GM21515 (cell line): ENCODE measurements at regions not wholly inside any gene's neighbourhood (a gene's known extent, or its start where the extent isn't known, plus 50 kb on each side); places are given as distances from the start of the nearest gene placed in this dataset.

Experiments used
- ATAC-seq: cut with Tn5 transposase; IDR thresholded peaks from one replicate; pipeline ENCODE4 v1.9.1; 2021; ENCODE audit not compliant: unreplicated experiment

DNA sequence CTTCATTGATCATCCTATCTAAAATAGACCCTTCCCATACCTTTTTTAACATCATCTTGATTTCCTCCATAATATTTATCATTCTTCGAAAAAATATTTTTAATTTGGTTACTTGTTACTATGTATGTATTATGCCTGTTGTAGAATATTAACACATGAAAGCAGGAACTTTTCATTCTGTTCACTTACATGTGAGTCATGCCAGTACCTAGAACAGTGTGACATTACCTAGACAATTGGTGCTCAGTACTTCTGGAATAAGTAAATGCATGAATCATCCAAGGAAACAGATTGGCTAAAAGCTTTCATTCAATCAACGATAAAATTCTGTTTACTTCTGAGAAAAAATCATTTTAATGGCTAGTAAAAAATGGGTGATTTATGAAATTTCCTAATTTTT lies 76.4 kb downstream of the CXXC4 start:
- no peak for ATAC-seq

DNA sequence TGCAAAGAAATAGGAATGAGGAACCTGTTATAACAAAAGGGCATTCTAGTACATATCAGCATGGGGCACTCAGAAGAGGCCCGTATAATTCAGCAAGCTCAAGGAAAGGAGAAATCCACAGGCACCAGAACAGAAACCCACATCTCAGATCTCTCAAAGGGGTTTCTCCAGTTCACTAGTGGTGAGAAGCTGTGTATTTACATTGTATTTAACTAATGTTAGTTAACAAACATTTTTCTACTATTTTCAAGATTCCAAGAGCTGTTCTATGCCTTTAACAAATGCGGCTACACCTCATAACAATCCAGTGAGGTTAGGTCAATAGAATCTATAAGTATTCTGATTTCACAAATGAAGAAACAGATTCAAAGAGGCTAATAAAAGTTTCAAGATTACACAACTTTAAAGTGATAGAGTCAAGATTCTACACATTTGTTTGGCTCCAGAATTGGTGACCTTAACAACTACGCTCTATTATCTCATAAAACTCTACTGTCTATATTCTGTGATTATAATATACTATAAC lies 77.3 kb downstream of the CXXC4 start:
- no peak for ATAC-seq

DNA sequence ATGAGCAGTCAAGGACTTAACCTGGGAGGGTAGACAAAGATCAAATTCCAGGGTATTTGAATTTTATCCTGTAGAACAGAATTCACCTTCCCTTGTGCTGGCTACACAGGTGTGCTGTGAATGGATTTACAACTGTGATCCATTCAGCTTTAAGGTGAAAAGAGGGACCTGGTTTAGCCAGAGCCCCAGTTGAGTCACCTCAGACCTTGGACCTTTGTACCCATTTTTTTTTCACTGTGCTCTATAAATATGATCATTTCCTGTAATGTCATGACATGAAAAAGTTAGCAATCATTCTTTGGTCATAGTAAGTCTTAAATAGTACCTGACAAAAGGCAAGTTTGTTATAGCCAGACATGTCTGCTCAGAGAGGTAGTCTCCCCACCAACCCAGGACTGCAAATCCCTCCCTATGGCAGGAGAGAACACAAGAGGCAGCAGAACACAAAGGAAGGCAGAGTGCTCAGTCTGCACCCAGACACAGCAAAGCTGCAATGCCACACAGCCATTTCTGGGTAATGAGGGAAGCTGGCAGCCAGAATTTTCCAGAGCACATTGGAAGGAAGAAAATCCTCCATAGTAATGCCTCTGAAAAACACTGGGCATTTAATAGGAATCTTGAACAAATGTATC lies 77.9 kb downstream of the CXXC4 start:
- no peak for ATAC-seq

DNA sequence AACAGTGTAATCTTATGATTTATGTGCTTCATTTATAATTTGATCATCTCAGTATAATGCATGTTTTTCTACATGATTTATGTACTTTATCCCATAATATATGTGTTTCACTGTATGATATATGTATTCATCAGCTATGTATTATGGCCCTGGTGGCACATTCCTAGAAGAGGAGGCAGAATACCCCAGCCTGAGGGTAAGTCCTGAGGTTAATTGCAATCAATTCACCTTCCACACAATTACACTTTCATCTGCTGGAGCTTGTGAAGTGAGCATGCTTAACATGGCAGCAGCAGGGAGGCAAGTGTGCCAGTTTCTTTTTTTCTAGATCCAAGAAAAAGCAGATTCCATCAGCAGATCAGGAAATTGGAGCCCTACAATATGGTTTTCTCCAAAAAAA lies 81.2 kb downstream of the CXXC4 start:
- no peak for ATAC-seq

DNA sequence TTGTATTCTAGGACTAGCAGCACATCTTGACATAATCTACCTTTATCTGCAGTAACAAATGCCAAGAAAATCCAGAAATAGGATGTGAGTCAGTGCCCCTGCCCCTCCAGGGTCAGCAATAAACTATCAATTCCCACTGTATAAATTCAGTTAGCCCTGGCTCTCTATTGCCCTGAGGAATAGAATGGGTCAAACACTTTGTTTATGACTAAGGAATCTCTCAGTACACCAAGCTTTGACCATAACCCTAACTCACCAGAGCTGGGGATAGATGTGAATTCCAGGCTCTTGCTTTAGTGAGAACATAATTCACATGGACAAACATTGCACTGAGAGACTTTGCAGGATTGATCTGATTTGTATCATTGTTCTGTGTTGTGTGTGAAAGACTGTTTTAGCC lies 82.3 kb downstream of the CXXC4 start:
- ATAC-seq, result no peak

DNA sequence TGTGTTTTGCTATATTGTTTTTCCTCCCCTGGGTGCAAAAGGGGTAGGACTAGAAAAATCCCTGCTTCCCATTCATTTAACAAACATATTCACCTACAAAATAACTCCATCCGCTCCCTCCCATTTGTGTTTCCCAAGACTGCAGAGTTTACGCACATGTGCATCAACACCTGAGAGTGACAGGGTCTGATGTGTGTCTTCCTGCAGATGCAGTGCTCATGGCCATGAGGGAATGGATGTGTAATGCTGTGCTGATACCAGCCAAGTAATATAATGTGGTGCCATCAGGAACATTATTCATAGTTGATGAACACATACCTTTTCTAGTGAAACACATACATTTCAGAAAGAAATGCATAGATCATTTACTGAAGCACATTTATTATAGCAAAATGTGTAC lies 83.2 kb downstream of the CXXC4 start:
- ATAC-seq, result no peak

DNA sequence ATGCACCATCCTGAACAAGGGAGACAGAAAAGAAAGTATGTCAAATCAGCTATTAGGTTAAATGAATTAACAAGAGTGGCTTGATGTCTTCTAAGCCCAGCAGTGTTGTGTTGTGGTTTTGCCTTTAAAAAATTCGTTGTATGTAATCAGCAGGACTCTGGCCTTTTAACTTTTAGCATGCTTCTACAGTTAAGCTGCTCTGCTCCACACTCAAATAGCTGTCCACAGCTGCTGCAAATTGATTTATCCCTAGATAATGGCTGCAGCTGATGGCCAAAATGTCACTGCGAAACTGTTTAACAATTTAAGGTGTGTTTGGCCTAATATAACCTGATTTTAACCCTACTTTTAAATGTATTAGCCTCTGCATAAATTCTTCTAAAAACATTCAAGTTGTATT lies 85.8 kb downstream of the CXXC4 start:
- no peak for ATAC-seq

DNA sequence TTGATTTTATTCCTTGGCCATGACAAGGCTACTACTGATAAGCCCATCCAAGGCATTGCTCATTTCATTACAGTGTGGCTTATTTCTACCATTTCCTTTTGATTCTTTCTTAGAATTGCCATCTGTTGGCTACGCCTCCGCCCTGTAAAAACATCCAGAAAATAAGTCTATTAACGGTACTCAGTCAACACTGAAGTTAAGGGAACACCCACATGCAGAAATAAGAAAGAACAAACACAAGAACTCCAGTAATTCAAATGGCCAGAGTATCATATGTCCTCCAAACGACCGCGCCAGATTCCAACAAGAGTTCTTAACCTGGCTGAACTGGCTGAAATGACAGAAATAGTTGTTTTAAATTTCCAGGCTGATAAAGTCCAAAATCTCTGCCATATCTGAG lies 90.3 kb downstream of the CXXC4 start:
- ATAC-seq, result no peak

DNA sequence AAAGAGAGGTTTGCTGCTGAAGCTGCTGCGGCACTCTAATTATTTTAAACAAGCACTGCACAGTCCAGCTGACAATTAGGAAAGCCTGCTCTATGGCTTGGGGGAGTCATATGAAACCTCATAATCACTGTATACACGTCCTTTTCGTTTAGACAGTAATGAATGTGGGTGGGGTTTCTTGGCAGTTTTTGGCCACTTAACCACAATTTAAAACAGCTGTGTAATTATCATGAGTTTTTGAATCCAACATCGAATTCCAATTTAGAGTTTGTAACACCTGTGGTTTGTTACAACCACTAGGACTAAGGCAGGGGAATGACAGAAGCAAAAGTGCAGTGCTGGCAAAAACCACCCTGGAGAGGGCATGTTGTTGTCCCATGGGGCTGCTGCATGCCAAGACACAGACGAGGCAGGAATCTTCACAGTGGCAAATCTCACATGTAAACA lies 99.5 kb downstream of the CXXC4 start:
- ATAC-seq, result no peak

DNA sequence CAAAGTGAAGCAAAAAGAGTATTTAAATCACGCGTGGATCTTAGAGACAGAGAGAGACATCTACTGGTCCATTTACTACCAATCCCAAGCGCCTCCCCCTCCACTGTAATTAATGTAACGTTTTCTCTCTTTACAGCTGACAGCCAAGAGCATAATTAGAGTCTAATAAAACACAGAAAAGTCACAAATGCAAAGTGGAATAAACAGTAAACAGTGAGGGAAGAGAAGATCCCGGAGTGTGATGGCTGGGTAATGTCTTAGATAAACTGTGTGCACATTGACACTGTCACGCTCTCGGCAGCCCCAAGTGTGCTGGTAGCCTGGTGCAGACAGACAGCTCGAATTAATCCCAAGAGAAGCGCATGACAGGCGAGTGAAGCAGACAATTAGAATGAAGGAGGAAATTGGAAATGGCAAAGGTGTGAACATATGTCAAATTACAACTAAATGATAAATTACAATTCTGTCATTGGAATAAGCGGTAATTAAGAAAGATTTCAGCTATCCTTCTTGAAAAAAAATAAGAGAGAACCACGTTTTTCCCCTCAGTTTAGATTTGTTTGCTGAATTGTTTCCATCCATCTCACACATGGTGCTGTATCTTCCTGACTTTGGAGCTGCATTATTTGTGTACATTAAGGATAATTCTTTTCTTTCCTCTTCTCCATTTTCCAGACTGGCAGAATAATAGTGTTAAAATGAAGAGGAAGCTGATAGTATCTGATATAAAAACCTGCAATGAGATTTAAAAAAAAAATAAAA lies 100.1 kb downstream of the CXXC4 start:
- no peak for ATAC-seq

DNA sequence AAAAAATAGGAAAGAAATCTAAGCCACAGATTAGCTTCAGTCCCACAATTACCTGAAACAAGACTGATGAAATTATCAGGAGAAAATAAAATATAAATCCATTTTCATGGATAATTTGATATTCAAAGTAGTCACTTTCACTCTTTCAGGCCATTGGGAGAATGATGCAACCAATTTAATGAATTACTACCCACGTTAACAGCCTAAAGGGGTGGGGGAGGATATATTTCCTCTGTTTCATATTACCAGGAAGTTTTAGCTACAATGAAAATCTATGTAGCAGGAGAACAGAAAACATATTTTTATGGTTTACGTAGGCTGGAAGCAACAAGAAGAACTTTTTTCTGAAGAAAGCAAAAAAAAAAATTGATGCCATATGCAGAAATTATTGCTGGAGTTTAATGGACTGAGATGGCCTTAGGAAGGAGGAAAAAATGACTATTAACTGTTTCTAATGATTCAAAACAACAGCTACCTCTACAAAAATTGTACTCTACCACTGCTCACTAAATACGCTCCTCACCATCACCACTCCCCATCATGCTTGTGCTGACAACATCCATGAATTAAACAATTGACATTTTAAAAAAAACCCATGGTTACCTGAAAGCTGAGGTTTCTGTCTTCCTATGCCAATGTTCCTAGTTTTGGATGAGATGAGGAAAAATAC lies 100.9 kb downstream of the CXXC4 start:
- no peak for ATAC-seq

DNA sequence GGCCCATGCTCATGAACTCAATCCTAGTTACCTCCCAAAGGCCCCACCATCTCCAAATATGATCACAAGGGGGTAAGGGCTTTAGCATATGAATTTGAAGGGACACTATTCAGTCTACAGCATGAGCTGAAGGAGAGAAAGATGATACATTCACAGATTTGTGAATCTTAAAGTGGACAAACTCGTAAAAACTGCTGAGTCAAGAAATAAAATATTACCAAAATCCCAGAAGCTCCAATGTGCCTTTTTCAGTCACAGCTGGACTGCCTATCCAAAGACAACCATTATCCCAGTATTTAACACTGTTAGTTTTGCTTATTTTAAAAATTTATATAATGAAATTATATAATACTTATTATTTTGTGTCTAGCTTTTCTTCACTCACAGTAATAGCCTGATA lies 109.0 kb downstream of the CXXC4 start:
- no peak for ATAC-seq

DNA sequence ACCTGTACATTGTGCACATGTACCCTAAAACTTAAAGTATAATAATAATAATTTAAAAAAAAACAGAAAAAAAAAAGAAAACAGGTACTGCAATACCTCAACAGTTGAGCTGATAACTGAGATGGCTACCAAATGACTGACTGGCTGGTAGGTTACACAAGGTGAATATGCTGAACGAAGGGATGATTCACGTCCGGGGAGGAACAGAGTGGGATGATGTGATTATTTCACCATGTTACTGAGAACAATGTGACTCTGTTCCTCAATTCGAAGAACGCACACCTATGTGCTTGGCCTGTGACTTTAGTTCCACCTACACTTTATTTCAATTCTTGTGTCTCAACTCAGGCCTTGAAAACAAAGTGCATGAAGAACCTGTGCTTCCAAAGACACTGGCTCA lies 111.7 kb downstream of the CXXC4 start:
- no peak for ATAC-seq

DNA sequence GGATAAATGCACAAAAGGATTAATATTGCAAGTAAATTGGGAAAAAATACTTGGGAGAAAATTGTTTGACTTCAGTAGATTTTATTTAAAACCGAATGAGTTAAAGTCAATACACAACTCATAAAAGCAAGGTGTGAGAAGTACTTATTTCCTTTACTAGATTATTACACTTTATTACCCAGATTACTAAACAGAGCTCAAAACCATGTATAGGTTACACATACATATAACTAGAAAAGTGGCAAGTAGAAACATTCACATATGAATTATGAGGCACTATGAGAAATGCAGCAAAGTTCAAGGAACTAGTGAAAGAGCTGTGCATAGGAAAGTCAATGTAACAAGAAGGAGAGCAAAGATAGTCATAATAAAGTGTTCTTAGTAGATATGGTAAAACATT lies 113.0 kb downstream of the CXXC4 start:
- ATAC-seq, result no peak

DNA sequence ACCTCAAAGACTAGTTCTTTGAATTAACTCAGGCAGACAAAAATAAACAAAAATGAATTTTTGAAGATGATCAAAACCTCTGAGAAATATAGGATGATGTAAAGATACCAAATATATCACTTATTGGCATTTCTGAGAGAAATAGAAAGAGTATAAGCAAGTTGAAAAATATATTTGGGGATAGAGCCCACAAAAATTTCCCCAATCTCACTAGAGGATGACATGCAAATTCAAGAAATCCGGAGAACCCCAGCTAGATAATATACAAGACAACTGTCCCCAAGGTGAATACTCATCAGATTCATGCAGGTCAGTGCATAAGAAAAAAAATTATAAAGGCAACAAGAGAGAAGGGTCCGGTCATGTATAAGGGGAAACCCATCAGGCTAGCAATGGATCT lies 129.1 kb downstream of the CXXC4 start:
- ATAC-seq, result no peak

DNA sequence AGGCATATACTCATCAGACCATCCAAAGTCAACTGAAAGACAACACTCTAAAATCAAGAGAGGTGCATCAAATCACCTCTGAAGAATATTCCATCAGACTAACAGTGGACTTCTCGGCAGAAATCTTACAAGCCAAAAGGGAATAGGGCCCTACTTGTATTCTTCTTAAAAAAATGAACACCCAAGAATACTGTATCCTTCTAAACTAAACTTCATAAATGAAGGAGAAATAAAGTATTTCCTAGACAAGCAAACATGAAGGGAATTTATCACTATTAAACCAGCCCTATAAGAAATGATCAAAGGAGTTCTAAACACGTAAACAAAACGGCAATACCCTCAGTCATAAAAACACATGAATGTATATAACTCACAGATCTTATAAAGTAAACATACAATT lies 141.2 kb downstream of the CXXC4 start:
- ATAC-seq, result no peak

DNA sequence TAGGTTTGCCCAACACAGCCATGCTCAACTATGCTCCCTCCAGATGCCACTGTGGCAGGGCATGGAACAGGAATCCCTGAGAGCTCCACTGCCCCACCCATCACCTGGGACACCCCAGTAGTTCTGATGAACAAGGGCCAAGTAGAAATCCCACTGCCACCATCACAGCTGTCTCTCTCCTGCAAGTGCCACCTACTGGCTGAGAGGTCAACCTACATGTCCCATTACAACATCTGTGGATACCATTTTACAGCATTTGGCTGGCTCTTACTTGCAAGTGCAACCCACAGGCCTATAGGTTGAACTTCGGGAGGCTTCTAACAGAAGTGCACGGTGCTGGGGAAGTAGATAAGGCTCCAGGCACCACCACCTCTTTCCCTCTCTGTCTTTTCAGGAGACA lies 142.5 kb downstream of the CXXC4 start:
- ATAC-seq, result no peak

DNA sequence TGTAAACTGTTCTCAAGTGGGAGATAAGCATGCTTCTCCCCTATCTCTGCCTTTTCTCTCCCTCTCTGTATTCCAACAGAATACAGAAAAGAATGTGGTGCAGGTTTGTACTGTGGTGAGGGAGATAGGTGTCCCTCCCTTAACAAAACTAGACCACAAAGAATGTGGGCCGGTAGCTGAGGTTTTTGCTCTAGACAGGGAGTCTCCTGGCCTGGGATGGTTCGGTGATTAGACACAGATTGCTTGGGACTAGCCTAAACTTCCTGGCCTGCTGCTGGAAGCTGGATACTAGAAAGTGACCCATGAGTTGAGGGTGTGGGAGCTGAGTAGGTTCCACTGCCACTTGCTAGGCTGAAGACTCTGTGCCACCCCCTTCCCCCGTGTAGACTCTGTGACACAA lies 143.0 kb downstream of the CXXC4 start:
- ATAC-seq, result no peak

DNA sequence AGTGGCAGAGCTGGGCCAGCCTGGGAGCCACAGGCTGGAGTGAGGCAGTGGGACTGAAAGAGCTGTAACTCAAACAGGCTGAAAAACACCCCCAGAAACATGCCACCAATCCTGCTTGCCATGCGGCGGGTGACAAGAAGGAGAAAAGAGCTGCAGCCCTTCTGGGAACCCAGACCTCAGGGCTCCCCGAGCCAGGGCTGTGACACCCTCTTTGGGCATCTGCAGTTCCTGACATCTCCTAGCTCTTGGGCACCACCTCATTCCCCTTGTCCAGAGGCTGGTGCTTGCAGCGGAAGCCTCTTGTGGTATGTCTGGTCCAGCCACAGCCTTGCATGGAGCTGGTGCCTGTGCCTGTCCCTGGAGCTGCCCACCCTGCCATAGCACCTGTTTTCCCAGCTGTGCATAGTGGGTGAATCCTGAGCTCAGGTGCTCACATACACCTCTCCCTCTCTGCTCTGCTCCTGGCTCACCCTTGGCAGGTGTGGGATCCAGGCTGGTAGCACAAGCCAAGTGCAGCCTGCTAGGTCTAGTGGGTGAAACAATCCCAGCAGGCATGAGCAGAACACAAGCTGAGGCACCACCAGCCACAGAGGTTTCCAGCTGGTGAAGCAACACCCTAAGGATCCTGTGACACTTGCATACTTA lies 149.0 kb downstream of the CXXC4 start:
- no peak for ATAC-seq

DNA sequence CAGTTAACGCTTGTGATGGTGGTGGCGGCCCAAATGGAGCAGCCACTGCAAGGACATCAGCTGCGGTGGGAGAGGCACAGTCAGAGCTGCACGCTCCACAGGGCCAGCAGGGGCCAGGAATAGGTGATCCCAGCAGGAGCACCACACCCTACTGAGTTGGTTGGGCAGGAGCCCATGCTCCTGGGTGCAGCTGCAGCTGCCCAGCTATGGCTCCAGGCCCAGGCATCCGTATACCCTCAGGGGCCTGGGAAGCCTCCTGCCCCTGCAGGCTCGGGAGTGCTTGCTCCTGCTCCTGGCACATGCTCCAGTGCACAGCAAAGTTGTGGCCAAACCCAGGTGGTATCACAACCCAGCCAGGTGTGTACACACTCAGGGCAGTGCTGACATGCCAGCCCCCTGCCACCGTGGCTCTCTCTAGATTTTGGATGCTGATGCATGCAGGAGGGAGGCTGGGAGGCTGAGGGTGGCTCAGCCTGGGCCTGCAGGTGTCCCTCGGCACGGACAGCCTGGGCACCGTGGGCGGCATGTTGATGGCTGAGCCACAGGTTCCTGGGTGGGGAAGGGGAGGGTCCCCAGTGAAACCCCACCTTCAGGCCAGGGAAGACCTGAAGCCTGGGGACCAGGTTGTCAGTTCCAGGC lies 150.2 kb downstream of the CXXC4 start:
- no peak for ATAC-seq

DNA sequence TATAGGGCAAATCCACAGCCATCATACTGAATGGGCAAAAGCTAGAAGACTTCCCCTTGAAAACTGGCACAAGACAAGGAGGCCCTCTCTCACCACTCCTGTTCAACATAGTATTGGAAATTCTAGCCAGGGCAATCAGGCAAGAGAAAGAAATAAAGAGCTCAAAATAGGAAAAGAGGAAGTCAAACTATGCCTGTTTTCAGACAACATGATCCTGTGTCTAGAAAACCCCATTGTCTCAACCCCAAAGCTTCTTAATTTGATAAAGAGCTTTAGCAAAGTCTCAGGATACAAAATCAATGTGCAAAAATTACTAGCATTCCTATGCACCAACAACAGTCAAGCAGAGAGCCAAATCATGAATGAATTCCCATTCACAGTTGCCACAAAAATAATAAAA lies 160.3 kb downstream of the CXXC4 start:
- ATAC-seq, result no peak
